HG02943 (cell line): ENCODE measurements at regions not wholly inside any gene's neighbourhood (a gene's known extent, or its start where the extent isn't known, plus 50 kb on each side); places are given as distances from the start of the nearest gene placed in this dataset.
"Not testable (repeated sequence)": the region's sequence is repeated elsewhere in the genome, so short reads cannot be mapped to it uniquely, and the experiment has no call there.

ENCODE experiments used
- ATAC-seq: cut with Tn5 transposase; IDR thresholded peaks from one replicate; pipeline ENCODE4 v1.9.1; 2021; ENCODE audit warnings: mild to moderate bottlenecking, low read depth, moderate library complexity; ENCODE audit not compliant: unreplicated experiment

DNA sequence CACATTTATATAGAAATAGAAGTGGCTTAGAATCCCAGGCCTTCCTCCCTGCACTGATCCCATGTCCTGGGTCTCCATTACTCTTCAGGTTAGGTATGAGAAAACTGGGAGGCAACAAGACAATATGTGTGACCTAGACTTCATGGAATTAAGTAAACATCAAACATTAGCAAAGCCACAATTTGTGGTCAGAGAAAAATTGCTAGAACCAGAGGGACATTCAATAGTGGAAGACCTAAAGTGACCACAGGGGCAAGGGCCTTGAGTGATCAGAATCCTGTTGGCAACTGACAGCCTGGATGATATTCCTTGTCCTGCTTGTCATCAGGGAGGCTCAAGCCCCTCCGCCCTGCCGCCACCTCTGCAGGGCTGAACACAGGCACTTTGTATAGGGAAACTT, 322.8 kb upstream of the CTNNB1 start:
- no peak for ATAC-seq

GRCh38 chr3:40877631-40878463, 321.5 kb upstream of the CTNNB1 start:
- ATAC-seq, result no peak

- ATAC-seq, result no peak
These were observed 320.8 kb upstream of the CTNNB1 start for GRCh38 chr3:40878464-40878905.

DNA sequence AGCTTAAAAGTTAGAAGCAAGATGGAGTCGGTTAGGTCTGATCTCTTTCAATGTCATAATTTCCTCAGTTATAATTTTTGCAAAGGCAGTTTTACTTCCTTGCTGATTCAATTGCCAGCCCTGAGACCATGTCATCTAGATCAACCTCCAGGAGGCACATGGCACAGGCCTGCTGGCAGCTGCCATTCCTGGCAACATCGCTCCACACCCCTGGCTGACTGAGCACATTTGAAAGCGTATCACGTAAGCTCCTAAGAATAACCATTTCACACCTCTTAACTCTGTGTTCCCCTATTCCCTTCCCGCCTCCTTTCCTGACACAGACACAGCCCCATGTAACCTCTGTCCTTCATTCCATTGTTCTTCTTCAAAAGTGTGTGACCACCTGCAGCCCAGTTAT, 313.9 kb upstream of the CTNNB1 start:
- no peak for ATAC-seq

DNA sequence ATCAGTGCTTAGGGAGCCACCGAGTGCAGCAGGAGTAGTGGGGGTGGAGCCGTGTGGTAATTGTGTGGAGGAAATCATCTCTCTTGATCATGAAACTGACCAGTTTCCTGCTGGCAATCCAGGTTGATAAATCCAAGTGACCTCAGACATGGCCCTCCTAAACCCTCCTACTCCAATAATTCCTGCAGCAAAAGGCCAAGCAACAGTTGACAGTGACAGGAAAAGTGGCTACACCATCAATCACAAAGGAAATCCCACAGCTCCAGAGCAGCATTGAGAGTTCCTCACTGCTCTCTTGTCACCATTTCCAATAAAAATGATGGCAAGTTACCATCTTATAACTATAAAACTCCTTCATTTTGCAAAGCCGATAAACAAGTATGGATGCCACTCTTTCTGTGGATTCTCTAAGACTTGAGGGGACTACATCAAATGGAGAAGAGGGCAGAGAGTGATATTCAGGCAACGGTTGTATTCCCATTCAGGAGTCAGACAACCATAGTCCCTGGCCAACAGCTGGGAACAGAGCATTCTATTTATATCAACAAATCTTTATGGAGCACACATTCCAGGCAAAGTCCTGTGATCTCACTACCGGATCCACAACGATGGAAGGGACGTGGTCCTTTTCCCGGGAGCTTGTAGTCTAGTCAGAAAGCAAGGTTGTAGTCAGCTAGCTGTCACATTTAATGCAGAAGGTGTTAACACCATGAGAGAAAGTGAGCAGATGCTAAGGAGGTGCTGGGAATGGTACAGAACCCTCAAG, 312.5 kb upstream of the CTNNB1 start:
- no peak for ATAC-seq

DNA sequence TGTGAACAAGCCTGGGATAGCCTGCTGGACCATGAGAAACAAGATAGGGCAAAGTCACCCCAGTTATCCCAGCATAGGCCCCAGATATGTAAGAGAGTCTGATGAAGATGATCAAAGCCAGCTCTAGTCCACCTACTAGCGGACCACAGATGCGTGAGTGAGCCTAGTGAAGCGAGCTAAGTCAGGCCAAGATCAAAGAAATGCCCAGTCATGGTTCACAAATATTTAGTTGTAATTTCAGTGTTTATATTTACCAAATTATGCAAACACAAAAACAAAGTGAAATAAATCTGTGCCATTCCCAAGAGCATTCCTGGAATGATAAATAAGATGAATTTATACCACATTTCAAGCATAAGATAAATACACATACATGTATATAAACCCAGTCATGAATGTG, 308.1 kb upstream of the CTNNB1 start:
- ATAC-seq, result no peak

DNA sequence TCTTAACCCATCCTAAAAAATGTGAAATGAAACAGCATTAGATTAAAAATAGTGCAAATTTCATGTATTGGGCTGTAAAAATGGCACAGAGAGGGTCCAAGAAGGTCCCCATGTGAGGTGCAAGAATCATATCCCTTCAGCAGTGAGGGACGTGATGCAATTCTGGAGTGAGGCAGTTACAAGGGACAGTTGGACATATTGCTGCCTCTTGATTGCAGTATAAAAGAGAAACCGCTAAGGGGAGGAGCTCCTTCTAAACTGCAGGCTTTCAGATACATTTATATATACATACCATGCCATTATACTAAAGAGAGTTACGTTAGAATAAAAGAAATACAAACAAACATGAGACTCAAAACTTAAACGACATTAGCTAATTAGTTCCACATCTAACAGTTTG, 304.2 kb upstream of the CTNNB1 start:
- ATAC-seq, result no peak

GRCh38 chr3:40899286-40899712, 300.0 kb upstream of the CTNNB1 start:
- ATAC-seq, result no peak

- no peak for ATAC-seq
These were observed 298.0 kb upstream of the CTNNB1 start for GRCh38 chr3:40901298-40901697.

- no peak for ATAC-seq
These were observed 297.5 kb upstream of the CTNNB1 start for GRCh38 chr3:40901796-40902195.

DNA sequence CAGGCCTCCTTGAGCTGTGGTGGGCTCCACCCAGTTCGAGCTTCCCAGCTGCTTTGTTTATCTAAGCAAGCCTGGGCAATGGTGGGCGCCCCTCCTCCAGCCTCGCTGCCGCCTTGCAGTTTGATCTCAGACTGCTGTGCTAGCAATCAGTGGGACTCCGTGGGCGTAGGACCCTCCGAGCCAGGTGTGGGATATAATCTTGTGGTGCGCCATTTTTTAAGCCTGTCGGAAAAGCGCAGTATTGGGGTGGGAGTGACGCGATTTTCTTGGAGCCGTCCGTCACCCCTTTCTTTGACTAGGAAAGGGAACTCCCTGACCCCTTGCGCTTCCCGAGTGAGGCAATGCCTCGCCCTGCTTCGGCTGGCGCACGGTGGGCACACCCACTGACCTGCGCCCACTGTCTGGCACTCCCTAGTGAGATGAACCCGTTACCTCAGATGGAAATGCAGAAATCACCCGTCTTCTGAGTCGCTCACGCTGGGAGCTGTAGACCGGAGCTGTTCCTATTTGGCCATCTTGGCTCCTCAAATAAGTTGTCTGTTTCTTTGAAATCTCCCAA, 291.3 kb upstream of the CTNNB1 start:
- not testable (repeated sequence) for ATAC-seq

- ATAC-seq, result no peak
These were observed 290.7 kb upstream of the CTNNB1 start for GRCh38 chr3:40908612-40909011.

GRCh38 chr3:40911264-40911663, 288.0 kb upstream of the CTNNB1 start:
- ATAC-seq, result no peak

GRCh38 chr3:40911928-40912327, 287.4 kb upstream of the CTNNB1 start:
- ATAC-seq, result peak; percentile 66

GRCh38 chr3:40912461-40912860, 286.8 kb upstream of the CTNNB1 start:
- no peak for ATAC-seq

DNA sequence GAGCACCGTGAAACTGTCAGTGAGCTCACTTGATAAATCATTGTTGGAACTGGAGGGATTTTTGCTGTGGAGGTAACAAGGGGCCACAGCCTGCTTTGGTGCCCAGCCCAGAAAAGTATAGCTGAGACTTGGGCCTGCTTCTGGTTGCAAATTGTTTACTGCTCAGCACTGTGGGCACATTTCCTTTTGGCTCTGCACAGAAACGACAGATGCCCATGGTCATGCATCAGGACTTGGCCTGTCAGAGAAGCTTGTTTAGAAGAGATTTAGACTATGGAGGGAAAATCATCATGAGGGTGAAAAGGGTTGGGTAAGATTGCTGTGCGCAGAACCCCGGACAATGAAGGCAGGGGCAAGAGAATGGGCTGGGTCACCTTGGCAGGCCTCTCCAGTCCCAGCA, 286.1 kb upstream of the CTNNB1 start:
- no peak for ATAC-seq

DNA sequence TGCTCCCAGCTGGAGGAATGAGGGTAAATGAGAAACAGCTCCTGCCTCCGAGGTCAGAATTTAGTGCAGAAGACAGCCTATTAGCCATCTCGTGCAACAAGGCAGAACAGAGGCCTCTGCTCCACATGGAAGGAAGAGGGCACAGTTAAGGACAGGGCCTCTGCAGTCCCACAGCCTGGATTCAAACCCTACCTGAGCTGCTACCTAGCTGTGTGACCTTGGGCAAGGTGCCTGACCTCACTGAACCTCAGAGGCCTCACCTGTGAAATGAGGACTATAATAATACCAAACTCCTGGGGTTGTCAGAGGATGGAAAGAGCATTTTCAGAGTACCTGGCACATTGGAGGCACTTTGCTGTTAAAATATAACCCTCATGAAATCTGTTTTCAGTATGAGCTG, 285.7 kb upstream of the CTNNB1 start:
- no peak for ATAC-seq

- ATAC-seq, result no peak
These were observed 284.8 kb upstream of the CTNNB1 start for GRCh38 chr3:40914475-40914874.

DNA sequence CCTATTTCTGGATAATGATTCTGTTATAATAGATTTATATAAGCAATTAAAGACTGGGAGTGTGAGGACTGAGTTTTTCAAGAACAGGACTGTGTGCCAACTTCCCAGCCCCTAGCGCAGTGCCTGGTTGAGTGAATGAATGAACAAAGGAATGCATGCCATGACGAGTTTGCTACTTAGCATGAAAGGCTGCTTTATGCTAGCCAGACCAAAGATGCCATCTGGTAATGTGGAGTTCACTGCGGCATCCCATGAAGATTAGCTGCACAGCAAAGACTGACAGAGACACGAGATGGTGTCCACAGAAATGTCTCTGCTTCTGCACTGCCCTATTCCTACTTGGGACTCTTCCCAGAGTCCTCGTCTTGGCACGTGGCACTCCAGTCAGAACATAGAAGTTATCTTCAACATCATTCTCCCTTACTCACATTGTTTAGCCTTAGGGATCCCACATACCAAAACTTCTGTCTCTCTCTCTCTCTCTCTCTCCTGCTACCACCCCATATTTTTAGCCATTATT, 283.9 kb upstream of the CTNNB1 start:
- ATAC-seq, result no peak

- no peak for ATAC-seq
These were observed 279.3 kb upstream of the CTNNB1 start for GRCh38 chr3:40920041-40920440.

GRCh38 chr3:40921251-40921650, 278.1 kb upstream of the CTNNB1 start:
- no peak for ATAC-seq
